ENCODE measurements at regions not wholly inside any gene's neighbourhood (a gene's known extent, or its start where the extent isn't known, plus 50 kb on each side); places are given as distances from the start of the nearest gene placed in this dataset.

DNA sequence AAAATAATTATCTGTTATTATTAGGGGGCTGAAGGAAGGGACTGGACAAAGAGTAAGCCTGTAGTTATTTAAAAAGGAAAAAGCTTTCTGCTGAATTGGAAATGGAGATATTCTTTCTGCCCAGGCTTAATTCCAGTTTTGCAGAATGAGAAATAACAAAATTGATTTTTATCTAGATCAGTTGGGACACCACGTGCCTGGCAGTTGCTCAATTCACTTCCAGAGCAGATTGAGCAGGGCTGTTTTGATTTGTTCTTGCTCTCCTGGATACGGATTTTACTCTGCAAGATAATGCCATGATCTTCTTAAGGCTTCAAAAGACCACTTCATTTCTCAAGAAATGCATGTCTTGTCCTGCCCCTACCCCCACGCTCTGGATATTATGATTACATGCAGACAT lies 524.3 kb downstream of the TCERG1L start:
- intact Hi-C loops (cut with micrococcal nuclease; ENCODE audit: unreplicated experiment) (no loop called here), in situ Hi-C loops (cut with HindIII; ENCODE audit: low pct_unique_long_range_greater_than_20kb, low sequenced_read_pairs) (no loop called here)
- Histone ChIP-seq H3K27me3 (ENCODE audit: control insufficient read depth, insufficient read depth, low read length) (peaks cover 7% of the 10 kb centered on the region; the same call in 1 of the 2 replicates), H3K9me3 (ENCODE audit: control insufficient read depth, insufficient read depth, low read depth, low read length) (no peaks in the 10 kb centered on the region), H3K4me3 (ENCODE audit: low read depth in 2 of 2, low read length in 2 of 2) (no peak overlapping the region), H3K4me1 (ENCODE audit: control insufficient read depth, insufficient read depth, low read length) (no peaks in the 10 kb centered on the region), H3K27ac (ENCODE audit: low read length) (no peak overlapping the region), H3K36me3 (ENCODE audit: control insufficient read depth, insufficient read depth, low read length) (no peaks in the 10 kb centered on the region)
- ATAC-seq: no peak
- no peak for DNase-seq (ENCODE audit: low read depth, low spot score)
- no TSS peak for BruUV-seq (replicated peaks)
- POLR2A ChIA-PET: no interaction called here
- no peak for TF ChIP-seq SIN3A (IDR thresholded peaks at IDR 0.05; ENCODE audit: borderline replicate concordance, insufficient read depth, low read depth, low read length)
- no peak for TF ChIP-seq TCF7L2 (IDR thresholded peaks at IDR 0.05; ENCODE audit: low read depth, low read length)
- no peak for TF ChIP-seq CTCF (IDR thresholded peaks at IDR 0.05)
- TF ChIP-seq REST (IDR thresholded peaks at IDR 0.05; ENCODE audit: insufficient read depth in 1 of 2, low read depth in 2 of 2, low read length in 1 of 2): no peak
- no peak for TF ChIP-seq POLR2AphosphoS5 (IDR thresholded peaks at IDR 0.05; ENCODE audit: low read depth, low read length)
- CTCF ChIA-PET: no interaction called here

DNA sequence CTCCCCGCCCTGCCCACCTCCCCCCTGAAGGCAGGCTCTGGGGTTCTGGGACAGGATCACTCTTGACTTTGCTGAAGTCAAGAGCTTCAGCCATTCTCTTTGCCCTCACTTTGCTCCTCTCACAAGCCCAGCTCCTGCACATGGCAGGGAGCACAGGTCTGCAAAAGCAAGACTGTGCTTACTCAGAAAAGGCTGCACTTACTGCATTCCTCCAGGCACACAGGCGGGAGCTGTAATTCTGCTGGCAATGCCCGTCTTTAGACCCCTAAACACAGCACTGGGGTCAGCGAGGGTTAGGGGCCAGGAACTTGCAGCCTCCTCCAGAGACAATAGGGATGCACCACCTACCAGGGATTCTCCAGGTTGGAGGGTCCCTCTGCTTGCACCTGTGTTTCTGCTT lies 523.7 kb downstream of the TCERG1L start:
- POLR2A ChIA-PET: no interaction called here
- ATAC-seq (0 out of 2 replicates have a peak, but pooled peaks have one; percentile 43), DNase-seq (ENCODE audit: low read depth, low spot score) (no peak)
- H3K4me3 ChIP-seq (ENCODE audit: low read depth in 2 of 2, low read length in 2 of 2): no peak overlapping the region
- BruUV-seq (replicated peaks): no TSS peak
- CTCF ChIA-PET: no interaction called here
- H3K27ac ChIP-seq (ENCODE audit: low read length): no peak overlapping the region
- no peaks in the 10 kb centered on the region for H3K36me3 ChIP-seq (ENCODE audit: control insufficient read depth, insufficient read depth, low read length)
- peaks cover 6% of the 10 kb centered on the region; the same call in 1 of the 2 replicates for H3K27me3 ChIP-seq (ENCODE audit: control insufficient read depth, insufficient read depth, low read length)
- H3K4me1 ChIP-seq (ENCODE audit: control insufficient read depth, insufficient read depth, low read length): no peaks in the 10 kb centered on the region
- no peaks in the 10 kb centered on the region for H3K9me3 ChIP-seq (ENCODE audit: control insufficient read depth, insufficient read depth, low read depth, low read length)
- intact Hi-C loops (cut with micrococcal nuclease; ENCODE audit: unreplicated experiment): no loop called here
- TF ChIP-seq REST (IDR thresholded peaks at IDR 0.05; ENCODE audit: insufficient read depth in 1 of 2, low read depth in 2 of 2, low read length in 1 of 2): no peak
- TF ChIP-seq CTCF (IDR thresholded peaks at IDR 0.05): no peak
- TF ChIP-seq TCF7L2 (IDR thresholded peaks at IDR 0.05; ENCODE audit: low read depth, low read length): no peak
- no peak for TF ChIP-seq POLR2AphosphoS5 (IDR thresholded peaks at IDR 0.05; ENCODE audit: low read depth, low read length)
- no peak for TF ChIP-seq SIN3A (IDR thresholded peaks at IDR 0.05; ENCODE audit: borderline replicate concordance, insufficient read depth, low read depth, low read length)
- in situ Hi-C loops (cut with HindIII; ENCODE audit: low pct_unique_long_range_greater_than_20kb, low sequenced_read_pairs): no loop called here
